ENCODE measurements at regions not wholly inside any gene's neighbourhood (a gene's known extent, or its start where the extent isn't known, plus 50 kb on each side); places are given as distances from the start of the nearest gene placed in this dataset.

DNA sequence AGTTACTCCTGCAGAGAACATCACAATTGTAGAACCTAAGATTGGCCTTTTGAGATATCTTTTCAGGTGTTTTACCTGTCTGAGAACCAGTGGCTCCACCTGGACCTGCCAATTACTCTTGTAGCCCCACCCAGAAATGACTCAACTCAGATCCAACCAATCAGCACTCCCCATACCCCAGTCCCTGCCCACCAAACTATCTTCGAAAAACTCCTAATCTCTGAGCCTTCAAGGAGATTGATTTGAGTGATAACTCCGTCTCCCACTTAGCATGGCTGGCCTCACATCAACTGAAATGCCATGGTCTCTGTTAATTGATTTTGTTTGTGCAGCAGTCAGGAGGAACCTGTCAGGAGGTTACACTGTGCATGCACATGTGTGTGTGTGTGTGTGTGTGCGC lies 103.6 kb downstream of the MTNR1B start:
- no peak for TF ChIP-seq CTCF (IDR thresholded peaks at IDR 0.05)
- TF ChIP-seq POLR2A (IDR thresholded peaks at IDR 0.05), result no peak
